EH (cell line): ENCODE measurements at regions not wholly inside any gene's neighbourhood (a gene's known extent, or its start where the extent isn't known, plus 50 kb on each side); places are given as distances from the start of the nearest gene placed in this dataset.

Experiments
- DNase-seq: peaks from one replicate; pipeline ENCODE4 v3.0.0-alpha.2; 2015; ENCODE audit warnings: low read depth

DNA sequence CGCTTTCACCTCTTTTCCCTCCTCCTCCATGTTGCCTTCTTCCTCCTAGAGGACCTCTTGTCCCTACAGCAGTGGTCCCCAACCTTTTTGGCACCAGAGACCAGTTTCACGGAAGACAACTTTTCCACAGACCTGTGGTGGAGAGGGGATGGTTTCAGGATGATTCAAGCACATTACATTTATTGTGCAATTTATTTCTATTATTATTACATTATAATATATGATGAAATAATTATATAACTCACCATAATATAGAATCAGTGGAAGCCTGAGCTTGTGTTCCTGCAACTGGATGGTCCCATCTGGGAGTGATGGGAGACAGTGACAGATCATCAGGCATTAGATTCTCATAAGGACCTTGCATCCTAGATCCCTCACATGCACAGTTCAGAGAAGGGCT, 152.2 kb upstream of the NCKAP5 start:
- DNase-seq, result no peak

GRCh38 chr2:133721118-133721517, 152.9 kb upstream of the NCKAP5 start:
- DNase-seq, result peak; percentile 27

GRCh38 chr2:133723133-133723532, 154.9 kb upstream of the NCKAP5 start:
- no peak for DNase-seq

DNA sequence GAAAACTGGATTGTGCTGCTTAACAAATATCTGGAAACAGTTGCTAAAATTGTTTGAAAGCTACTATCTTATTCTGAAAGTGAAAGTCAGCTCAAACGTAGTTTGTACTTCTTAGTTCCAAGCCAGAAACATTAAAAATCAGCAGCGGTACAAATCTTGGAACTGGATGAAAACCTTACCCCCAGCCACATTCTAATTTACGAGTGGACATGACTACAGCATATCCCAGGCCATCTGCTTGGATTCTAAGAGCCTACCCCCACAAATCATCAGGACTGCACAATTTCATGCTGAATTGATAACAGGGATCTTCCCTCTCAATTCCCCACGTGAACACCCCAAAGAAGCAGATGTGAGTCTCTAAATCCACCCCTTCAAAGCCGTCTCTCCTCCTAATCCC, 158.7 kb upstream of the NCKAP5 start:
- DNase-seq, result no peak

GRCh38 chr2:133732059-133732458, 163.8 kb upstream of the NCKAP5 start:
- no peak for DNase-seq

DNA sequence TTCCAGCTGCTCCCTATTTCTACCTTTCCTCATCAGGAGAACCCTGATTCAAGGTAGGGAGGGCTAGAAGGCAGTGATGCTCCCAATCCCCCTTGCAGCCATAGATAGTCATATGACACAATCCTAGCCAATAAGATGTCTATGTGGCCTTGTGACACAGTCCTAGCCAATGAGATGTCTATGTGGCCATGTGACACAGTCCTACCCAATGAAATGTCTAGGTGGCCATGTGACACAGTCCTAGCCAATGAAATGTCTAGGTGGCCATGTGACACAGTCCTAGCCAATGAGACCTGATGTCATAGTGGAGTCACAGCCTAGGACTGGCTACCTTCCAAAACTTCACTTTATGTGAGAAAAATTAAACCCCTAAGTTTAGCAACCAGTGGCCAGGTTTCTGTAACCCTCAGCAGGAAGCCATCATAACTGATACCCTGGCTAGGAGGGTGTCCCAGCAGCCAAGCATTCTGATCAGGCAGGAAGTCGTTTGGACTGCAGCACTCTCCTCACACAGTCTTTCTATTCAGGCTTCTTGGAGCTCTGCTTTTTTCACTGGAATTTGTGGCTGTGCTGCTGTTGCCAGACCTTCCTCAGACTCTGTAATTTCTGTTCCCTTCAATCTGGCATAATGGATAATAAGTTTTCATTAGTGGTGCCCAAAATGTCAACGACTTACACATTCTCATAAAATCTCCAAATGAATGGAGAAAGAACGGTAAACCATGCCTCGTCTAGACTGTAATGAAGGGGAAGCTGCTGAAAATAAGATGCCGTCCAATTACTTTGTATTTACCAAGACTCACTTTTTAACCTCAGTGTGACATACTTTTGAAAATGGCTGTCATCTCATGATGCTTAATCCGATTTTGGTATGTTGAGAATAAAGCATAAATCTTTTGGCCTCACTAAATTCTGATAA, 165.0 kb upstream of the NCKAP5 start:
- DNase-seq, result peak; percentile 80

GRCh38 chr2:133733901-133734255, 165.6 kb upstream of the NCKAP5 start:
- DNase-seq, result peak; percentile 99

DNA sequence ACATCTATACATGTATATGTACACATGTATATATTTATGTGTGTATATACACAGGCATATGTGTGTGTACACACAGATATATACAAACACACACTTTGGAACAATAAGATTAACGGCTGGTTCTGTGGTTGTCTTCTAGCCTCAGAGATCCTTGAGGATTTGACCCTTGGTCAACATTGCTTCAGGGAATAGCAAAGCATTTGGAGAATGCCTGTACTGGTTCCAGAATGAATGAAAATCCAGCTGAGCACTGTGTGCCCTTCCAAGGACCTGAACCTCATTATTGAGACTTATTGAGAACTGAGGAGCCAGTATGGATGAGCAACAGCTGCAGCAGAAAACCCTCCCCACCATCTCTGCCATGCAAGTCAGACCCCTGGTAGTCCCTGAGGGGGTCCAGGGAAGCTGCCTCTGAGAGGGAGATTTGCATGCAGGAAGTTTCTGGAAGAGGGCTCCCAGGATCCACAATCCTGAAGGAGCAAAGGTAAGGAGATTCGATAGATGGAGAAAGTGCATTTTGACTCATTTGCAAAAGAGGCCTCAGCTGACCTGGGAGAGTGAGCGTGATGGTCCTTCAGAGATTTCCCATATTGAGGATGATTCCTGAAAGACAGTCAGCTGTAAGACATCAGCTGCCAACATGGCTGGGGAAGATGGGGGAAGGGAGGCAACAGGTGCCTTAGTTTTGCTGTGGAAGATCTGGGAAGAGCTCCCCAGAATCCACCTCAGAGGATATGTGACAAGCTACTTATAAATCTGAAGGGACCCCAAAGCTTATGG, 166.6 kb upstream of the NCKAP5 start:
- DNase-seq, result peak; percentile 87

DNA sequence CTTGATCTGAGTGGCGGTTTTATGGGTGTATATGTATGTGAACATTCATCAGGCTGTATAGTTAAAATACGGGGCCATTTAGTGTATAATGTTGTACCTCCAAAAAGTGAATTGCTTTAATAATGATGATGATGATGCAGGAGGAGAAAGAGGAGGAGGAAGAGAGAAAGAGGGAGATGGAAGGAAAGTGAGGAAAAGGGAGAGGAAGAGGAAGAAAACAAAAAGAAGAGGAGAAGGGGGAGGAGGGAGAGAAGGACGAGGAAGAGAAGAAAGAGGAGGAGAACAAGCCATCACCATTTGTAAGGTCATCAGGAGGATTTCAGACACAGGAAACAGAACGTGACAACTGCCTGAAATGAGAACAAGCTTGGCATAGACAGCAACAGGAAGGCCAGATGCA, 168.4 kb upstream of the NCKAP5 start:
- DNase-seq, result no peak

DNA sequence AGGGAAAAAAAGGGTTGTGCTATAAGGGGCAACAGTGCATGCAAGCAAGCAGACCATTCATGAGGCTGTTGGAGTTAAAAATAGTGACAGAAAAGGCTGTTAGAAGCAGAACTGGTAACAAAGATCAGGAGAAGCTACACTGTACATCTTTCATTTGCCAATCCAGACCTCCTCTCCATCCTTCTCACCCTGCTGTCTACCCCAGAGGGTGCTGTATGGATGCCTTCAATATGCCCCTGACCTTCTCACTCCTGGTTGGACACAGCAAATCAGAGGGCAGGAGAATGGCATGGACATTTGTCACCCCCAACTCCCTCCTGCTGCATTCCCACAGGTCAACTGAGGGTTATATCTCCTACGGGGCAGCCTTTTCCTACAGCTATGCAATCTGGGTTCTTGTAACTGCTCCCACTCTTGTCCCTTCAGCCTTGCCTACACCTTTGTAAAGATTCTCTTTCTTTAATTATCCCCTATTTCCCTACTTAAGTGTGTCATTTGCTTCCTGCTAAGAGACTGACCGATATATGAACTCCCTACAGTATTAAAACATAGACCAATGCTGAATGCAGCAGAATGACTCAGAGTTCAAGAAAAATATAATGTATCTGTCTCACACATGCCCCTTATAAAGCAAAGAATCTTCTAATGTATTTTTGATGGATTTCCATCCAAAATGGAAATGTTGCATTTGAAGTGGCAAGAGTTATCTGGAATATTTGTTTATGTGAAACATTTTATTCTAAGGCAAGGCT, 169.2 kb upstream of the NCKAP5 start:
- DNase-seq, result peak; percentile 73

DNA sequence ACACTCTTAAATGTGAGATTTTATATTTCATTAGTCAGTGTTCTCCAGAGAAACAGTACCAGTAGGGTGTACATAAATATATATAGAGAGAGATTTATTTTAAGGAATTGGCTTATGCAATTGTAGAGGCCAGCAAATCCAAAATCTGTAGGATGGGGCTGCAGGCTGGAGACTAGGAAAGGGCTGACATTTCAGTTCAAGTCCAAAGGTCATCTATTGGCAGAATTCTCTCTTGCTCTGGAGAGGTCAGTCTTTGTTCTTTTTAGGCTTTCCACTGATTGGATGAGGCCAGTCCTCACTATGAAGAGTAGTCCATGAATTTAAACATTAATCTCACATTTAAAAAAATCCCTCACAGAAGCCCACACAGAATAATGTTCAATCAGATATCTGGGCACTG, 170.8 kb upstream of the NCKAP5 start:
- no peak for DNase-seq

DNA sequence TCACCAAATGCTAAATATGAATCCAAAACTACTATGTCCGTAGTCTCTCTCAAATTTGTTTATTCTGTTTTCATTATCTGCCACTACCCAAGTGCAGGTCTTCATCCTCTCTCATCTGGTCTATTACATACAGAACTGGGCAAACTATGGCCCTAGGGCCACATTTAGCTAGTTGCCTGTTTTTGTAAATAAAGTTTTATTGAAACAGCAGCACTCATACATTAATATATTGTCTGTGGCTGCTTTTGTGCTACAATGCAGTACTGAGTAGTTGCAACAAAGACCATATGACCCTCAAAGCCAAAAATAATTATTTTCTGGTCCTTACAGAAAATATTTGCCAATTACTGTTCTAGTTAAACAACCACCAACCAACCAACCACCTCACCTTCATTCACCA, 172.2 kb upstream of the NCKAP5 start:
- DNase-seq, result no peak

GRCh38 chr2:133748007-133748700, 179.9 kb upstream of the NCKAP5 start:
- DNase-seq, result peak; percentile 76

- DNase-seq, result no peak
These were observed 185.4 kb upstream of the NCKAP5 start for GRCh38 chr2:133753665-133754064.

DNA sequence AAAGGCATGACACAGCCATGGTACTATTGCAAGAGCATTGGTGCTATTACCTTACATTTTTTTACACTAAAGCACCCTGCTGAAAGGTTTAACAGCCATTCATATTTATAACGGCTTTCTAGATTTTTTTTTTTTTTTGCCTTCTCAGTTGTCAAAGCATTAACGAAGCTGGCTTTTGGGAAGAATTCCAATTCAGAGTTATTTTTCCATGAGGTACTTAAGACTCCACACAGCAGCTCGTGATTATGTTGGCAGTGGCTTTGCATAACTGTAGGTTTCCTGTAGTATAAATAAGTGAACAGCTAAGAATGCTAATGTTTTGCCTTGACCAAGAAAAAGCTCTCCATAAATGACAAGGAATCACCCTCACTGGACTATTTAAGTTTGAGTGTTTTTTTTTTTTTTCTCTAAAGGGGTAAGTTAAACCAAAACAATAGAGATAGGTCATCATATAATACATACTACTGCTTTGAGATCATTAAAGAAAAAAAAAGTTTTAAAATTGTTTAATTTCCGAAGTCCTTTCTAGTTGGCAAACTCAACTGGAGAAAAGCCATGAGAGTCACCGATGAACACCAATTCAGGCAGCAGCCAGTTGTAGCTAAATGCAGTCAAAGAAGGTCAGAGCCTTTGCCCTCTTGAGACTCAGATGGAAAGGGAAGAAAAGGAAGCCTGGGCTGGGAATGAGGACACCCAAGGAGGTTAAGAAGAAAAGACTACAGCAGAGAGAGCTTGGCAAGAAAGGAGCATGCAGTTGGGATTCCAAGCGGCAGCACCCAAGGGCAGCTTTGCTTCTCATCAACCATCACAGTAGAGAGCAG, 187.4 kb upstream of the NCKAP5 start:
- peak; percentile 99 for DNase-seq

DNA sequence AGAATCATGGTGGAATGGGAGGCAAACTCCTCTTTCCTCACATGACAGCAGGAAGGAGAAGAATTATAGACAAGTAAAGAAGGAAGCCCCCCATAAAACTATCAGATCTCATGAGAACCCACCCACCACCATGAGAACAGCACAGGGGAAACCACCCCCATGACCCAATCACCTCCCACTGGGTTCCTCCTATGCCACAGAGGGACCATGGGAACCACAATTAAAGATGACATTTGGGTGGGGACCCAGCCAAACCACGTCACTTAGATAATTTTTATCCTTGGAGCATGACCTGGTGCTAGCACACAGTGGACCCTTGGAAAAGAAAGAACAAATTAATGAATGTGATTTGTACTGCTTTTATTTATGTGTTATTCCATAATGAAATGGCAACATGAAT, 188.6 kb upstream of the NCKAP5 start:
- no peak for DNase-seq

DNA sequence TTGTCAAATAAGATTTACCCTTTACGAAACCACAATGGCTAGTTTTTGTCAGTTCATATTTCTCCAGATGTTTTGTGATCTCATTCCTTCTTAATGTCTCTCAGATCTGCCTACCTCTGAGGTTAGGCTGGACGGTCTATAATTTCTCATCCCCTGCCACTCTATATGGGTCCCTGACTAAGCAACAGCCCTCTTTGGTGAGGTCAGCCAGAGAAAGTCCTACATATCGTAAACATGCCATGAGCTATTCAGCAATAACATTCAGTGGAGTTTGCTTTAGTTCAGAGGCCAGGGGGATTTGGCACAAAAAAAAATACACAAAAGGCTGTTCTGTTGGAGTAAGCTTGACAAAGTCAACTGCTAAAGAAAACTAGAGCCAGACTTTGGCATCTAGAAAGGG, 192.1 kb upstream of the NCKAP5 start:
- DNase-seq, result peak; percentile 84

DNA sequence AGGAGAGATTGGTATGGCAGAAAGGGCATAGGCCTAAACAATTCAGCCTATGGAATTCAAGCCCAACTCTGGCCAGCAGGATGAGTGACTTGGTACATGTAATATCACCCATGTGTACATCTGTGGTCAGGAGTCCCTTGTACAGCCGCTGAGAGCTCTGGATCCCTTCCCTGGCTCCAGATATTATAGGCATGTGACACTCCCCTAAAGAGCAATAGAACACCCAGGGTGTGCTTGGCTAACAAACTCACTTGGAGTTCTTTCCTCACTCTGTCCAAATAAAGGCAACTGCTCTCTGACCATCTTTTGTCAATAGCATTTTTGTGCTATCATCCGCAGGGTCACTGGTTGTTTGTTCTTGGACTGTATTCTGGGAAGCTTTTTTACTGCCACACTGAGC, 197.4 kb upstream of the NCKAP5 start:
- peak; percentile 90 for DNase-seq

- peak; percentile 85 for DNase-seq
These were observed 198.0 kb upstream of the NCKAP5 start for GRCh38 chr2:133766164-133766832.

DNA sequence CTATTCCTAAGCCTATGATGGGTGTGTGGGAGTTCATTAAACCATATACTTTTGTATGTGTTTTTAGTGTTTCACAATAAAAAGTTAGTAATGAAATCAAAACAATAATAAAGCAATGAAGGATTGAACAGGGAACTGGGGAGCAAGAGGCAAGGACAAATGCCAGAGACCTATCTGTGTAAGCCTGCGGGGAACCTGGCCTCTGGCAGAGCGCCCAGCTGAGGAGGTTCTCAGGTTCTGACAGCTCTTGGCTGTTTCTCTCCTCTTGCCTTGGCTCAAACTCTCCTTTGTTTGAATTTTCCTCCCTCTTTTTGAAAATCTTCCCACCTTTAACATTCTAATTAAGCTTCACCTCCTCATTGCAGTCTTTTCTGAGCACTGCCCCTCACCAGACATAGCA, 200.0 kb upstream of the NCKAP5 start:
- DNase-seq, result no peak
